ENCODE measurements at regions not wholly inside any gene's neighbourhood (a gene's known extent, or its start where the extent isn't known, plus 50 kb on each side); places are given as distances from the start of the nearest gene placed in this dataset.

DNA sequence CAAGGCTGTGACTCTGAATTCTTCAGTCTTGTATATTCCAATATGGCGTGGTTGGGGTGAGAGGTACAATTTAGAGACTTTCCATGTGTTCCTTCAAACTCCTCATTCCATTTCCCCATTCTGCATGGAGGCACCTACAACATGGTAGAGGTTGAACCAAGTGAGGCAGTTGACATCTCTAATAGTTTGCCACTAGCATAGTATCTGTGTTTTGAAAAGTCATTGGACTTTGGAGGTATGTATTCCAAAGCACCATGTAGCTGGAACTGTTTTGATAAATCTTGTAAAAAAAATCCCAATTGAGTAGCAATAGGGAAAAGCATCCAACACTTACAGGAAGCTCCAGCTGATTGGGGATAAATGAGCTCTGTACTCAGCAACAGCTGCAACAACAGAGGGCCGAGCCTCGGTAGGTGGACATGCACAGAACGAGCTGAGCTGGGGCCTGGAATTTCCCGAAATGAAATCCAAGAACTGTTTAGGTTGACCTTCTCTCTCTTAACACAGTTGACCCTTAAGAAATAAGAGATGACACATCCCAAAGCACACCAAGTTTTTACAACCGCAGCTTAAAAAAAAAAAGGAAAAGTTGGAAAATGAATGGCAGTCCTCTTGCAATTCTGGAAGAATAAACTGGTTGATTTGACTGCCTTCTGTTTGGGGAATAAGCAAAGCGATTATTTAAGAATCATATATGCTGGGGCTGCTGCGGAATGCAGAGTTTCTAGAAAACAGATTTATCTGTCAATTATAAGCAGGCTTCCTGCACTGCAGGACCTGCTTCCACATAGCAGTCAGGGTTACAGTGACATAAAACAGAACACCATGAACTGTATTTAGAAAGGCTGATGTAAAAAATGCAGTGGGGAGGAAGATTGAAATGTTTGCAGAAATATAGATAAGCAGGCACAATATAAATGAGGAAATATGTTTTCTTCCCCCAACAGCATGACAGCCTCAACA lies 194.6 kb upstream of the KRR1 start:
- TF ChIP-seq, protein P1, sequence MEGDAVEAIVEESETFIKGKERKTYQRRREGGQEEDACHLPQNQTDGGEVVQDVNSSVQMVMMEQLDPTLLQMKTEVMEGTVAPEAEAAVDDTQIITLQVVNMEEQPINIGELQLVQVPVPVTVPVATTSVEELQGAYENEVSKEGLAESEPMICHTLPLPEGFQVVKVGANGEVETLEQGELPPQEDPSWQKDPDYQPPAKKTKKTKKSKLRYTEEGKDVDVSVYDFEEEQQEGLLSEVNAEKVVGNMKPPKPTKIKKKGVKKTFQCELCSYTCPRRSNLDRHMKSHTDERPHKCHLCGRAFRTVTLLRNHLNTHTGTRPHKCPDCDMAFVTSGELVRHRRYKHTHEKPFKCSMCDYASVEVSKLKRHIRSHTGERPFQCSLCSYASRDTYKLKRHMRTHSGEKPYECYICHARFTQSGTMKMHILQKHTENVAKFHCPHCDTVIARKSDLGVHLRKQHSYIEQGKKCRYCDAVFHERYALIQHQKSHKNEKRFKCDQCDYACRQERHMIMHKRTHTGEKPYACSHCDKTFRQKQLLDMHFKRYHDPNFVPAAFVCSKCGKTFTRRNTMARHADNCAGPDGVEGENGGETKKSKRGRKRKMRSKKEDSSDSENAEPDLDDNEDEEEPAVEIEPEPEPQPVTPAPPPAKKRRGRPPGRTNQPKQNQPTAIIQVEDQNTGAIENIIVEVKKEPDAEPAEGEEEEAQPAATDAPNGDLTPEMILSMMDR (conservative IDR thresholded peaks at IDR 0.05; ENCODE audit: low read length) = no peak
- no peak for TF ChIP-seq EZH2phosphoT487 (IDR thresholded peaks at IDR 0.05; ENCODE audit: borderline replicate concordance)

All from Loucy (cell line).